ENCODE measurements at regions not wholly inside any gene's neighbourhood (a gene's known extent, or its start where the extent isn't known, plus 50 kb on each side); places are given as distances from the start of the nearest gene placed in this dataset.

GRCh38 chr18:22102953-22103646 is 66.3 kb upstream of the GATA6 start:
- Histone ChIP-seq H3F3A (ENCODE audit: low read depth) (peaks cover 16% of the 10 kb centered on the region), H4K20me1 (ENCODE audit: insufficient read depth, low read length, poor library complexity, severe bottlenecking) (no peaks in the 10 kb centered on the region), H3K9me2 (replicated peaks; ENCODE audit: low read depth, low read length) (no peaks in the 10 kb centered on the region), H3K4me2 (ENCODE audit: low read depth, low read length, poor library complexity, severe bottlenecking) (peak overlapping the region; percentile 67), H3K36me3 (ENCODE audit: insufficient read depth, low read length) (no peaks in the 10 kb centered on the region), H3K4me3 (ENCODE audit: low read length, poor library complexity, severe bottlenecking) (peak overlapping the region; percentile 42), H3K79me2 (ENCODE audit: insufficient read depth, low read length) (no peaks in the 10 kb centered on the region), H3K4me1 (ENCODE audit: insufficient read depth, low read length, poor library complexity, severe bottlenecking) (peaks cover 36% of the 10 kb centered on the region), H2AFZ (ENCODE audit: low read length) (no peak overlapping the region), H3K9ac (ENCODE audit: low read depth, low read length, poor library complexity, severe bottlenecking) (peak overlapping the region; percentile 8), H3K27me3 (ENCODE audit: insufficient read depth, low read length, poor library complexity, severe bottlenecking) (no peaks in the 10 kb centered on the region), H3K9me3 (ENCODE audit: insufficient read depth, low read depth, low read length) (no peaks in the 10 kb centered on the region)
- no peak for TF ChIP-seq CTCF (conservative IDR thresholded peaks at IDR 0.05; ENCODE audit: low read length)
- 0 out of 2 replicates have a peak, but pooled peaks have one; percentile 34 for TF ChIP-seq EZH2phosphoT487 (IDR thresholded peaks at IDR 0.05; ENCODE audit: borderline replicate concordance)

- Histone ChIP-seq H3K9ac (ENCODE audit: low read depth, low read length, poor library complexity, severe bottlenecking) (no peak overlapping the region), H3K4me3 (ENCODE audit: low read length, poor library complexity, severe bottlenecking) (peak overlapping the region; percentile 54), H3K9me3 (ENCODE audit: insufficient read depth, low read depth, low read length) (no peaks in the 10 kb centered on the region), H3K79me2 (ENCODE audit: insufficient read depth, low read length) (no peaks in the 10 kb centered on the region), H2AFZ (ENCODE audit: low read length) (no peak overlapping the region), H4K20me1 (ENCODE audit: insufficient read depth, low read length, poor library complexity, severe bottlenecking) (no peaks in the 10 kb centered on the region), H3K27me3 (ENCODE audit: insufficient read depth, low read length, poor library complexity, severe bottlenecking) (no peaks in the 10 kb centered on the region), H3F3A (ENCODE audit: low read depth) (peaks cover 16% of the 10 kb centered on the region), H3K36me3 (ENCODE audit: insufficient read depth, low read length) (no peaks in the 10 kb centered on the region), H3K4me1 (ENCODE audit: insufficient read depth, low read length, poor library complexity, severe bottlenecking) (peaks cover 32% of the 10 kb centered on the region), H3K9me2 (replicated peaks; ENCODE audit: low read depth, low read length) (no peaks in the 10 kb centered on the region), H3K4me2 (ENCODE audit: low read depth, low read length, poor library complexity, severe bottlenecking) (peak overlapping the region; percentile 67)
- no peak for TF ChIP-seq CTCF (conservative IDR thresholded peaks at IDR 0.05; ENCODE audit: low read length)
- TF ChIP-seq EZH2phosphoT487 (IDR thresholded peaks at IDR 0.05; ENCODE audit: borderline replicate concordance) = no peak
These were observed 65.8 kb upstream of the GATA6 start for GRCh38 chr18:22103647-22104031.

DNA sequence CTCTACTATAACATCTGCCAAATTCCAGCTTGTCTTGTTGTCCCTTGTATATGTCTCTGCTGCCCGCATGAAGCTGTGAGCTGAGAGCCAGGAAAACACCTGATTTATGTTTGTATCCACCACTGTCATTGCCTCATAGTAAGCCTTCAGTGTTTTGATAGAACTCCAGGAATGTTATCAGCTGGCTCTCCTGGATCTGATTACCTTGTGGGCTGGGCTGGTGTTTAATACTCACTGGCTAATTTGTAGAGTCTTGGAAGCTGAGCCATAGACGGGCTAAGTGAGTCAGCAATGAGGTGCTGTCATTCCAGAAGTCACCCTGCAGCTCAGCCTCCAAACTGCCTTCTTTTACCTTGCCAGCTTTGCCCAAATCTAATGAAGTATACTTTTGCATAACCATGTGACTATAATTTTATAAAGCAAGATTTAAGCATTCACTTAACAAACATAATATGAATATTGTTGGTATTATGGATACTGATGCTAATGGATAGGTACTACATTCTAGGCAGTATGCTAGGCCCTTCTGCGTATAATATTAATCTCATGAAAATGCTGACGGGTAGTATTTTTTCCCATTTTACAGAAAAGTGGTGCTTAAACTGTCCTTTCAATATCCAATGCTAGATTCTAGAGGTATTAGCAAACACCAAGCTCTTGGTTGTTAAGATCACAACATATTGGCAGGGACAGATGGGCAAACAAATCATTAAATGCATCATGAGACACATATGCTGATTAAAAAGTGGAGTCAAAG is 62.7 kb upstream of the GATA6 start:
- no peak overlapping the region for H3K4me3 ChIP-seq (ENCODE audit: low read length, poor library complexity, severe bottlenecking)
- H3K4me1 ChIP-seq (ENCODE audit: insufficient read depth, low read length, poor library complexity, severe bottlenecking) = peaks cover 35% of the 10 kb centered on the region
- no peaks in the 10 kb centered on the region for H3K9me2 ChIP-seq (replicated peaks; ENCODE audit: low read depth, low read length)
- no peaks in the 10 kb centered on the region for H3K79me2 ChIP-seq (ENCODE audit: insufficient read depth, low read length)
- no peaks in the 10 kb centered on the region for H3K36me3 ChIP-seq (ENCODE audit: insufficient read depth, low read length)
- TF ChIP-seq CTCF (conservative IDR thresholded peaks at IDR 0.05; ENCODE audit: low read length) = no peak
- no peak for TF ChIP-seq EZH2phosphoT487 (IDR thresholded peaks at IDR 0.05; ENCODE audit: borderline replicate concordance)
- no peak overlapping the region for H3K4me2 ChIP-seq (ENCODE audit: low read depth, low read length, poor library complexity, severe bottlenecking)
- no peaks in the 10 kb centered on the region for H3K9me3 ChIP-seq (ENCODE audit: insufficient read depth, low read depth, low read length)
- H4K20me1 ChIP-seq (ENCODE audit: insufficient read depth, low read length, poor library complexity, severe bottlenecking) = no peaks in the 10 kb centered on the region
- no peak overlapping the region for H3K9ac ChIP-seq (ENCODE audit: low read depth, low read length, poor library complexity, severe bottlenecking)
- no peaks in the 10 kb centered on the region for H3K27me3 ChIP-seq (ENCODE audit: insufficient read depth, low read length, poor library complexity, severe bottlenecking)
- H3F3A ChIP-seq (ENCODE audit: low read depth) = peaks cover 16% of the 10 kb centered on the region
- H2AFZ ChIP-seq (ENCODE audit: low read length) = no peak overlapping the region
